Coronary artery (tissue), 2 donors: ENCODE measurements at regions not wholly inside any gene's neighbourhood (a gene's known extent, or its start where the extent isn't known, plus 50 kb on each side); places are given as distances from the start of the nearest gene placed in this dataset.

Source experiments
- DNase-seq: peaks from one replicate; pipeline ENCODE4 v3.0.0-alpha.2; 2017; ENCODE audit warnings: low spot score
- H3K27ac ChIP-seq, 2 donors: fragments of 200-600 bp; sonication (generic); one replicate each; pipeline ENCODE4 v1.5.1; 2016 to 2019
- H3K4me3 ChIP-seq: fragments of 200-600 bp; sonication (generic); 2 replicates; pipeline ENCODE4 v1.5.1; 2016; ENCODE audit warnings: mild to moderate bottlenecking, moderate library complexity
- CTCF ChIP-seq: fragments of 200-600 bp; sonication (generic); IDR thresholded peaks from one replicate; pipeline ENCODE4 v1.5.1; 2019; ENCODE audit warnings: antibody characterized with exemption

DNA sequence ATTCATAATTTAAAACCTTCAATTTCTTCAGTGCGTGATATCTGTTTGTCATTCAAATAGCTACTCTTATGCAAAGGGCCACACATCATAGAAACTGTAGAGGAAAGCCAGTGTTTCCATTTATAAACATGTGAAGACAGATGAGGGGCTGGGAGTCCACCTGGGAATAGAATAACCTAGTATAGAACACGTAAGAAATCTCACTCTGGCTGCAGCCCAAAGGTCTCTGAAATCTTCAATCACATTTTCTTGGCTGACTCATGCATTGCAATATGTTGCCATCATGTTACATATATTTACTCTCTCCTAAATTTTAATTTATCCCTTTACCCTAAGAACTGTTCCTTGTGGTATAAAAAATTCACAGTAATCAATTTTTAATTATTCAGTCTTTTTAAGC, 123.2 kb downstream of the ELOVL4 start:
- Histone ChIP-seq H3K4me3 (no peak overlapping the region), H3K27ac (no peak overlapping the region)
- no peak for TF ChIP-seq CTCF
- no peak for DNase-seq

- Histone ChIP-seq H3K27ac (no peak overlapping the region), H3K4me3 (no peak overlapping the region)
- no peak for DNase-seq
- no peak for TF ChIP-seq CTCF
These were observed 125.5 kb downstream of the ELOVL4 start for GRCh38 chr6:79821859-79822258.

DNA sequence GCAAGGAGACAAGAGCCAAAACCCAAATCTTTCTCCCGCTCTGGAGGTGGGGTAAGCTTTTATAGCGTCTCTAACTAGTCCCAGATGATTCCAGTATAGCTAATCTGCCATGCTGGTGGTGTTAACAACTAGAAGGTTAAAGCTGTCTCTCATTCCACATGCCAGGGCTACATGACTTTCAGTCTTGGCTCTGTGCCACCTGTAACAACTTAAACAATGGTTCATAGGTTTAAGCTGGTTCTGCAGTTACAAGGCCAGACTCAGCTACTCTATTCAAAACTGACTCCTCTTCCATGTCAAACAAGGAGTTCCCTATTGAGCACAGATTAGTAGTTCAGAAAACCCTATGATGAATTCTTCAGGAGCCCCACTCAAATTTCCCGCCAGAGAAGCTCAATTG, 128.9 kb downstream of the ELOVL4 start:
- H3K4me3 ChIP-seq = no peak overlapping the region
- H3K27ac ChIP-seq = no peak overlapping the region
- DNase-seq = no peak
- no peak for TF ChIP-seq CTCF

- TF ChIP-seq CTCF = no peak
- no peak overlapping the region for H3K27ac ChIP-seq
- DNase-seq = no peak
- no peak overlapping the region for H3K4me3 ChIP-seq
These were observed 132.4 kb downstream of the ELOVL4 start for GRCh38 chr6:79814940-79815339.

GRCh38 chr6:79813854-79814709, 133.3 kb downstream of the ELOVL4 start:
- Histone ChIP-seq H3K27ac (no peak overlapping the region), H3K4me3 (no peak overlapping the region)
- DNase-seq = no peak
- TF ChIP-seq CTCF = peak; percentile 33

GRCh38 chr6:79813143-79813850, 134.1 kb downstream of the ELOVL4 start:
- no peak for DNase-seq
- no peak overlapping the region for H3K27ac ChIP-seq

More at GRCh38 chr6:79813143-79813850, 134.1 kb downstream of the ELOVL4 start:
- TF ChIP-seq CTCF = no peak
- H3K4me3 ChIP-seq = no peak overlapping the region
